ENCODE measurements at regions not wholly inside any gene's neighbourhood (a gene's known extent, or its start where the extent isn't known, plus 50 kb on each side); places are given as distances from the start of the nearest gene placed in this dataset.

DNA sequence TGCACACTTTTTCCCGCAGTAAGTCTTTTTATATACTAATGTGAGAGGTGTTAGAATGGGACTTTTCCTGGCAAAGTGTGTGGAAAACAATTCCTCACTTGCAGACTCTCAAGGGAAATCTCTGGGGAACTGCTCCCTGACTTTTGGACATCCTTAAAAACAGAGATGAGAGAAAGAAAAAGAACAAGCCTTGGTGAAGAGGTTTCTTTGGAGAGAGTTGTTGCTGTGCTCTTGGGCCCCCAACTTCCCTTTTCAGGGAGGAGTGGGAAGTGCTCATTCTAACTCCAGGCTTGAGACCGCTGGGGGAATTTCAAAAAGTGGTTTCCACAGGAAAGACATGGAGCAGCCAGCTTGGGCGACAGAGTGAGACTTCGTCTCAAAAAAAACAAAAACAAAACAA, 142.6 kb upstream of the SPRED2 start:
- TF ChIP-seq, protein P1, sequence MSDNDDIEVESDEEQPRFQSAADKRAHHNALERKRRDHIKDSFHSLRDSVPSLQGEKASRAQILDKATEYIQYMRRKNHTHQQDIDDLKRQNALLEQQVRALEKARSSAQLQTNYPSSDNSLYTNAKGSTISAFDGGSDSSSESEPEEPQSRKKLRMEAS (IDR thresholded peaks at IDR 0.05) = no peak
- TF ChIP-seq EP300 (IDR thresholded peaks at IDR 0.05; ENCODE audit: borderline replicate concordance) (no peak), USF1 (IDR thresholded peaks at IDR 0.05) (no peak), NFIC (IDR thresholded peaks at IDR 0.05) (no peak), CREB1 (IDR thresholded peaks at IDR 0.05; ENCODE audit: low read depth) (no peak), ZBTB7A (IDR thresholded peaks at IDR 0.05; ENCODE audit: low read depth) (no peak), RAD21 (IDR thresholded peaks at IDR 0.05; ENCODE audit: low read depth) (no peak), EGR1 (IDR thresholded peaks at IDR 0.05) (no peak), CEBPB (IDR thresholded peaks at IDR 0.05) (no peak), YY1 (IDR thresholded peaks at IDR 0.05; ENCODE audit: low read depth) (no peak), TAF1 (IDR thresholded peaks at IDR 0.05; ENCODE audit: low read depth) (no peak), FOXM1 (IDR thresholded peaks at IDR 0.05; ENCODE audit: borderline replicate concordance, low read depth) (no peak)
- TF ChIP-seq, protein P2, sequence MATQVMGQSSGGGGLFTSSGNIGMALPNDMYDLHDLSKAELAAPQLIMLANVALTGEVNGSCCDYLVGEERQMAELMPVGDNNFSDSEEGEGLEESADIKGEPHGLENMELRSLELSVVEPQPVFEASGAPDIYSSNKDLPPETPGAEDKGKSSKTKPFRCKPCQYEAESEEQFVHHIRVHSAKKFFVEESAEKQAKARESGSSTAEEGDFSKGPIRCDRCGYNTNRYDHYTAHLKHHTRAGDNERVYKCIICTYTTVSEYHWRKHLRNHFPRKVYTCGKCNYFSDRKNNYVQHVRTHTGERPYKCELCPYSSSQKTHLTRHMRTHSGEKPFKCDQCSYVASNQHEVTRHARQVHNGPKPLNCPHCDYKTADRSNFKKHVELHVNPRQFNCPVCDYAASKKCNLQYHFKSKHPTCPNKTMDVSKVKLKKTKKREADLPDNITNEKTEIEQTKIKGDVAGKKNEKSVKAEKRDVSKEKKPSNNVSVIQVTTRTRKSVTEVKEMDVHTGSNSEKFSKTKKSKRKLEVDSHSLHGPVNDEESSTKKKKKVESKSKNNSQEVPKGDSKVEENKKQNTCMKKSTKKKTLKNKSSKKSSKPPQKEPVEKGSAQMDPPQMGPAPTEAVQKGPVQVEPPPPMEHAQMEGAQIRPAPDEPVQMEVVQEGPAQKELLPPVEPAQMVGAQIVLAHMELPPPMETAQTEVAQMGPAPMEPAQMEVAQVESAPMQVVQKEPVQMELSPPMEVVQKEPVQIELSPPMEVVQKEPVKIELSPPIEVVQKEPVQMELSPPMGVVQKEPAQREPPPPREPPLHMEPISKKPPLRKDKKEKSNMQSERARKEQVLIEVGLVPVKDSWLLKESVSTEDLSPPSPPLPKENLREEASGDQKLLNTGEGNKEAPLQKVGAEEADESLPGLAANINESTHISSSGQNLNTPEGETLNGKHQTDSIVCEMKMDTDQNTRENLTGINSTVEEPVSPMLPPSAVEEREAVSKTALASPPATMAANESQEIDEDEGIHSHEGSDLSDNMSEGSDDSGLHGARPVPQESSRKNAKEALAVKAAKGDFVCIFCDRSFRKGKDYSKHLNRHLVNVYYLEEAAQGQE (IDR thresholded peaks at IDR 0.05; ENCODE audit: low read depth) = no peak
